H1 (cell line): ENCODE measurements at regions not wholly inside any gene's neighbourhood (a gene's known extent, or its start where the extent isn't known, plus 50 kb on each side); places are given as distances from the start of the nearest gene placed in this dataset.

Experiments used
- CTCF ChIA-PET: fragments of 300-600 bp; sonication (Branson Sonifier 250); formaldehyde crosslinking; loops from one replicate; lab custom pipeline; 2021; ENCODE audit not compliant: partially characterized antibody; lab: Charles Lee
- POLR2A ChIA-PET: fragments of 300-600 bp; sonication (Branson Sonifier 250); formaldehyde crosslinking; loops from one replicate; lab custom pipeline; 2021; ENCODE audit warnings: inconsistent platforms; ENCODE audit not compliant: partially characterized antibody; lab: Charles Lee
- DNase-seq, 2 experiments: peaks; one replicate each; pipeline versions ENCODE4 v3.0.0 to v3.0.0-alpha.2; 2010 to 2022; ENCODE audit warnings: low spot score in 2 of 2, low read depth in 1 of 2, mixed read lengths in 1 of 2
- FAIRE-seq: peaks from 2 replicates; lab custom pipeline; 2011; peaks lifted over from hg19 to GRCh38; lab: Jason Lieb, UNC
- H2AFZ ChIP-seq: 2 replicates; pipeline ENCODE4 v1.8.1; 2012; ENCODE audit warnings: low read length, inconsistent platforms
- H2AK5ac ChIP-seq: 2 replicates; pipeline ENCODE4 v1.6.1; 2013; ENCODE audit warnings: low read depth, low read length
- H2BK120ac ChIP-seq: replicated peaks from 2 replicates; pipeline ENCODE3; 2013; ENCODE audit warnings: low read depth, low read length, inconsistent platforms
- H2BK12ac ChIP-seq: 2 replicates; pipeline ENCODE4 v1.6.1; 2013; ENCODE audit warnings: low read depth, low read length
- H2BK15ac ChIP-seq: 2 replicates; pipeline ENCODE4 v1.6.1; 2013; ENCODE audit warnings: low read length
- H2BK20ac ChIP-seq: 2 replicates; pipeline ENCODE4 v1.6.1; 2013; ENCODE audit warnings: low read length
- H2BK5ac ChIP-seq: 2 replicates; pipeline ENCODE4 v1.6.1; 2013; ENCODE audit warnings: low read depth, low read length
- H3K14ac ChIP-seq: 2 replicates; pipeline ENCODE4 v1.6.1; 2013; ENCODE audit warnings: inconsistent platforms; ENCODE audit not compliant: insufficient read length
- H3K18ac ChIP-seq: 2 replicates; pipeline ENCODE4 v1.6.1; 2013; ENCODE audit warnings: low read length; ENCODE audit errors: extremely low read depth
- H3K23ac ChIP-seq: 2 replicates; pipeline ENCODE4 v1.6.1; 2013; ENCODE audit warnings: inconsistent platforms; ENCODE audit not compliant: insufficient read length
- H3K23me2 ChIP-seq: 2 replicates; pipeline ENCODE4 v1.6.1; 2013; ENCODE audit warnings: low read depth, low read length
- H3K27ac ChIP-seq: 2 replicates; pipeline ENCODE4 v1.6.1; 2011; ENCODE audit warnings: low read depth, low read length, inconsistent platforms
- H3K27me3 ChIP-seq, 4 experiments: replicated peaks in 1 of 4; 1 replicate in 1 of 4; 2 replicates in 3 of 4; pipeline versions ENCODE4 v1.6.1 to v1.8.1; 2011 to 2013; ENCODE audit warnings: low read length in 3 of 4, mild to moderate bottlenecking in 3 of 4, inconsistent platforms in 2 of 4, mixed read lengths in 2 of 4, moderate library complexity in 1 of 4; ENCODE audit not compliant: control insufficient read depth in 3 of 4, insufficient read depth in 3 of 4; ENCODE audit errors: extremely low read depth in 1 of 4
- H3K36me3 ChIP-seq, 4 experiments: 2 replicates each; pipeline versions ENCODE4 v1.6.1 to v1.8.1; 2011 to 2013; ENCODE audit warnings: mild to moderate bottlenecking in 4 of 4, low read length in 3 of 4, moderate library complexity in 2 of 4, control low read depth in 1 of 4, inconsistent platforms in 1 of 4; ENCODE audit not compliant: insufficient read depth in 4 of 4, control insufficient read depth in 2 of 4
- H3K4ac ChIP-seq: replicated peaks from 2 replicates; pipeline ENCODE3; 2013; ENCODE audit warnings: low read length, low read depth, mixed read lengths, inconsistent platforms; ENCODE audit not compliant: insufficient read length
- H3K4me1 ChIP-seq, 4 experiments: replicated peaks in 1 of 4; 1 replicate in 1 of 4; 2 replicates in 3 of 4; pipeline versions ENCODE4 v1.6.1 to v1.8.1; 2011 to 2013; ENCODE audit warnings: low read length in 3 of 4, inconsistent platforms in 2 of 4, mixed read lengths in 1 of 4; ENCODE audit not compliant: insufficient read depth in 4 of 4, control insufficient read depth in 3 of 4
- H3K4me2 ChIP-seq, 2 experiments: 2 replicates each; pipeline versions ENCODE4 v1.6.1 to v1.8.1; 2011 to 2013; ENCODE audit warnings: low read depth in 2 of 2, low read length in 2 of 2, control low read depth in 1 of 2, inconsistent platforms in 1 of 2, mild to moderate bottlenecking in 1 of 2; ENCODE audit not compliant: insufficient read depth in 1 of 2
- H3K4me3 ChIP-seq, 4 experiments: fragments of 200-600, 300-600 bp in 1 of 4; sonication (generic), shearing (Covaris generic), sonication (Bioruptor Twin) in 1 of 4; 2 replicates each; pipeline versions ENCODE4 v1.5.1 to v1.8.1; 2011 to 2016; ENCODE audit warnings: low read length in 4 of 4, low read depth in 3 of 4, control low read depth in 2 of 4, inconsistent platforms in 2 of 4, mild to moderate bottlenecking in 2 of 4, mixed read lengths in 1 of 4, moderate library complexity in 1 of 4; ENCODE audit not compliant: insufficient read depth in 2 of 4; ENCODE audit errors: extremely low read depth in 1 of 4
- H3K56ac ChIP-seq: replicated peaks from 2 replicates; pipeline ENCODE3; 2013; ENCODE audit warnings: low read depth, mild to moderate bottlenecking, mixed read lengths, low read length, inconsistent platforms; ENCODE audit not compliant: insufficient read length
- H3K79me1 ChIP-seq: 2 replicates; pipeline ENCODE4 v1.6.1; 2013; ENCODE audit warnings: low read depth, low read length, control low read depth
- H3K79me2 ChIP-seq, 2 experiments: 2 replicates each; pipeline versions ENCODE4 v1.6.1 to v1.8.1; 2012 to 2013; ENCODE audit warnings: low read length in 2 of 2, mild to moderate bottlenecking in 2 of 2, inconsistent platforms in 1 of 2; ENCODE audit not compliant: insufficient read depth in 2 of 2, control insufficient read depth in 1 of 2
- H3K9ac ChIP-seq, 4 experiments: replicated peaks in 1 of 4; 1 replicate in 1 of 4; 2 replicates in 3 of 4; pipeline versions ENCODE4 v1.6.1 to v1.8.1; 2011 to 2013; ENCODE audit warnings: low read depth in 3 of 4, low read length in 3 of 4, control low read depth in 2 of 4, mild to moderate bottlenecking in 2 of 4, moderate library complexity in 2 of 4, inconsistent platforms in 1 of 4; ENCODE audit errors: extremely low read depth in 1 of 4
- H3K9me3 ChIP-seq, 2 experiments: 2 replicates each; pipeline versions ENCODE4 v1.6.1 to v1.8.1; 2012 to 2013; ENCODE audit warnings: mild to moderate bottlenecking in 2 of 2, moderate library complexity in 2 of 2, control low read depth in 1 of 2, inconsistent platforms in 1 of 2, low read depth in 1 of 2, low read length in 1 of 2, mixed read lengths in 1 of 2; ENCODE audit not compliant: insufficient read depth in 2 of 2
- H4K20me1 ChIP-seq, 2 experiments: replicated peaks in 1 of 2; 2 replicates each; pipeline versions ENCODE3 to v1.8.1; 2011 to 2013; ENCODE audit warnings: inconsistent platforms in 2 of 2, low read length in 2 of 2, mild to moderate bottlenecking in 1 of 2; ENCODE audit not compliant: insufficient read depth in 2 of 2, control insufficient read depth in 1 of 2
- H4K5ac ChIP-seq: 2 replicates; pipeline ENCODE4 v1.6.1; 2013; ENCODE audit warnings: low read length, low read depth, mixed read lengths, inconsistent platforms; ENCODE audit not compliant: insufficient read length
- H4K8ac ChIP-seq: 2 replicates; pipeline ENCODE4 v1.8.0; 2013; ENCODE audit warnings: mild to moderate bottlenecking, moderate library complexity, low read length, inconsistent platforms; ENCODE audit not compliant: insufficient read depth; ENCODE audit errors: extremely low read depth
- H4K91ac ChIP-seq: replicated peaks from 2 replicates; pipeline ENCODE3; 2013; ENCODE audit warnings: low read length, mixed read lengths, inconsistent platforms; ENCODE audit not compliant: insufficient read length
- CTBP2 ChIP-seq: IDR thresholded peaks from 2 replicates; pipeline ENCODE4 v1.7.0; 2011; ENCODE audit warnings: borderline replicate concordance, mild to moderate bottlenecking, moderate library complexity, mixed read lengths, low read length; ENCODE audit not compliant: insufficient read depth, insufficient read length
- EGR1 ChIP-seq: IDR thresholded peaks from 2 replicates; pipeline ENCODE4 v1.6.1; 2011; ENCODE audit warnings: low read depth, low read length, borderline replicate concordance
- GTF2F1 ChIP-seq: IDR thresholded peaks from 2 replicates; pipeline ENCODE4 v1.6.1; 2012; ENCODE audit warnings: low read depth, low read length, improper control_type of control experiment, borderline replicate concordance
- JUND ChIP-seq: IDR thresholded peaks from 2 replicates; pipeline ENCODE4 v1.6.1; 2011; ENCODE audit warnings: mild to moderate bottlenecking, improper control_type of control experiment, low read length
- KDM5A ChIP-seq: fragments of 200-600 bp; IDR thresholded peaks from 2 replicates; pipeline ENCODE4 v1.7.1; 2012; ENCODE audit warnings: mild to moderate bottlenecking, low read length, inconsistent platforms, mixed read lengths
- MAFK ChIP-seq: IDR thresholded peaks from 2 replicates; pipeline ENCODE4 v1.6.1; 2012; ENCODE audit warnings: low read depth, mild to moderate bottlenecking, improper control_type of control experiment, low read length
- POLR2AphosphoS5 ChIP-seq: IDR thresholded peaks from 2 replicates; pipeline ENCODE4 v1.6.1; 2011; ENCODE audit warnings: low read depth, low read length
- RXRA ChIP-seq: IDR thresholded peaks from 2 replicates; pipeline ENCODE4 v1.6.1; 2011; ENCODE audit warnings: low read depth, mild to moderate bottlenecking, low read length, moderate library complexity; ENCODE audit not compliant: insufficient read depth
- SIRT6 ChIP-seq: IDR thresholded peaks from one replicate; pipeline ENCODE4 v1.7.1; 2012; ENCODE audit warnings: low read length, inconsistent platforms
- SP2 ChIP-seq: IDR thresholded peaks from 2 replicates; pipeline ENCODE4 v1.6.1; 2012; ENCODE audit warnings: mild to moderate bottlenecking, low read length, inconsistent platforms
- TBP ChIP-seq: IDR thresholded peaks from 2 replicates; pipeline ENCODE4 v1.6.1; 2011; ENCODE audit warnings: low read depth, low read length, improper control_type of control experiment
- YY1 ChIP-seq: IDR thresholded peaks from 2 replicates; pipeline ENCODE4 v1.6.1; 2011; ENCODE audit warnings: low read depth, mild to moderate bottlenecking, low read length
- ZNF274 ChIP-seq: IDR thresholded peaks from 2 replicates; pipeline ENCODE4 v1.7.0; 2012; ENCODE audit warnings: low read length, borderline replicate concordance; ENCODE audit errors: extremely low read depth
- WGBS, 2 experiments: shearing (Covaris generic) in 1 of 2; methylation state at CpG; one replicate each; pipeline versions ENCODE4 v1.1.6 to v1.1.7; 2013 to 2015; ENCODE audit warnings: low lambda C conversion rate in 2 of 2, mixed read lengths in 2 of 2, inconsistent platforms in 1 of 2, low coverage in 1 of 2, missing lambda C conversion rate in 1 of 2; ENCODE audit not compliant: insufficient replicate concordance in 2 of 2, insufficient coverage in 1 of 2, insufficient read length in 1 of 2; ENCODE audit errors: extremely low coverage in 1 of 2, missing lambda C conversion rate in 1 of 2; 5-methylcytosine and 5-hydroxymethylcytosine counted together
- TF ChIP-seq, protein P1 (sequence below): IDR thresholded peaks from 2 replicates; pipeline ENCODE4 v1.6.1; 2011; ENCODE audit warnings: low read length, improper control_type of control experiment
- TF ChIP-seq, protein P2 (sequence below): IDR thresholded peaks from 2 replicates; pipeline ENCODE4 v1.6.1; 2012; ENCODE audit warnings: inconsistent platforms

DNA sequence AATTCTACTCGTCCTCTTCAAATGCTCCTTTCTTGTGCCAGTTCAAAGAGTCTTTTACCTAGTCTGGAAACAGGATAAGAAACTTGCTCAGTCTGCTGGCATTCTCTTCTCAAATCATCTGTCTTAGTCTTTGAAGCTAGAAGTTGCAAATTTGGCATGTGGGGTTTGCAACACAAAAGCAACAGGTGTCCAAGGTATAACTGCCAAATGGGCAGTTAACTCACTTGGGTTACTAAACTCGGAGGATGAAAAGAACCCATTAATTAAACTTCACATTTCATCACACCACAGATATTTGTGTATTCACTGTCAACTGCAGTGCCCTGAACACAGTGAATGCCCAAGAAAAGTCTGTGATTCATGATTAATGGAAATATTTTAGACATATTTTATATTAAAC is 108.0 kb upstream of the TARS1 start:
- no peak overlapping the region for H3K9ac ChIP-seq

More for the DNA sequence above, 108.0 kb upstream of the TARS1 start:
- Histone ChIP-seq H3K4me2 (no peak overlapping the region), H3K36me3 (no peaks in the 10 kb centered on the region), H3K4ac (no peak overlapping the region), H3K4me3 (no peak overlapping the region), H2AFZ (no peak overlapping the region), H3K23ac (no peak overlapping the region), H3K14ac (no peak overlapping the region), H4K8ac (no peak overlapping the region), H3K79me2 (no peaks in the 10 kb centered on the region), H3K27me3 (no peaks in the 10 kb centered on the region), H2AK5ac (no peak overlapping the region), H2BK120ac (no peak overlapping the region), H4K20me1 (no peaks in the 10 kb centered on the region), H4K91ac (no peak overlapping the region), H2BK15ac (no peak overlapping the region), H3K18ac (no peak overlapping the region), H3K23me2 (no peaks in the 10 kb centered on the region), H2BK12ac (no peak overlapping the region), H3K27ac (no peak overlapping the region), H2BK20ac (no peak overlapping the region), H3K56ac (no peak overlapping the region), H2BK5ac (no peak overlapping the region), H3K4me1 (no peaks in the 10 kb centered on the region), H3K79me1 (no peaks in the 10 kb centered on the region), H4K5ac (no peak overlapping the region), H3K9me3 (no peaks in the 10 kb centered on the region)
- POLR2A ChIA-PET, result no interaction called here
- 85% methylated on average over 2 of the region's 2 CpGs; no CpG with 5 or more reads in 1 of the 2 experiments for WGBS, 2 experiments
- TF ChIP-seq, protein P1, sequence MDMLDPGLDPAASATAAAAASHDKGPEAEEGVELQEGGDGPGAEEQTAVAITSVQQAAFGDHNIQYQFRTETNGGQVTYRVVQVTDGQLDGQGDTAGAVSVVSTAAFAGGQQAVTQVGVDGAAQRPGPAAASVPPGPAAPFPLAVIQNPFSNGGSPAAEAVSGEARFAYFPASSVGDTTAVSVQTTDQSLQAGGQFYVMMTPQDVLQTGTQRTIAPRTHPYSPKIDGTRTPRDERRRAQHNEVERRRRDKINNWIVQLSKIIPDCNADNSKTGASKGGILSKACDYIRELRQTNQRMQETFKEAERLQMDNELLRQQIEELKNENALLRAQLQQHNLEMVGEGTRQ, result no peak
- TF ChIP-seq RXRA, result no peak
- no peak for TF ChIP-seq MAFK
- TF ChIP-seq YY1, result no peak
- TF ChIP-seq SIRT6, result no peak
- TF ChIP-seq CTBP2, result no peak
- no peak for TF ChIP-seq ZNF274
- TF ChIP-seq KDM5A, result no peak
- no peak for TF ChIP-seq GTF2F1
- no peak for TF ChIP-seq TBP
- no peak for TF ChIP-seq JUND
- TF ChIP-seq EGR1, result no peak
- TF ChIP-seq POLR2AphosphoS5, result no peak
- no peak for TF ChIP-seq SP2
- TF ChIP-seq, protein P2, sequence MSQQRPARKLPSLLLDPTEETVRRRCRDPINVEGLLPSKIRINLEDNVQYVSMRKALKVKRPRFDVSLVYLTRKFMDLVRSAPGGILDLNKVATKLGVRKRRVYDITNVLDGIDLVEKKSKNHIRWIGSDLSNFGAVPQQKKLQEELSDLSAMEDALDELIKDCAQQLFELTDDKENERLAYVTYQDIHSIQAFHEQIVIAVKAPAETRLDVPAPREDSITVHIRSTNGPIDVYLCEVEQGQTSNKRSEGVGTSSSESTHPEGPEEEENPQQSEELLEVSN, result no peak
- FAIRE-seq, result no peak
- no peak for DNase-seq
- CTCF ChIA-PET, result no interaction called here
